DND-41 (cell line): ENCODE measurements at regions not wholly inside any gene's neighbourhood (a gene's known extent, or its start where the extent isn't known, plus 50 kb on each side); places are given as distances from the start of the nearest gene placed in this dataset.

Source experiments
- EZH2 ChIP-seq: IDR thresholded peaks from 3 replicates; pipeline ENCODE4 v1.6.1; 2012; ENCODE audit warnings: borderline replicate concordance, low read depth, mild to moderate bottlenecking, moderate library complexity, low read length, inconsistent platforms; ENCODE audit not compliant: severe bottlenecking
- TF ChIP-seq, protein P1 (sequence below): IDR thresholded peaks from 2 replicates; pipeline ENCODE4 v1.5.1; 2012; ENCODE audit warnings: borderline replicate concordance, low read length, moderate library complexity, mild to moderate bottlenecking; ENCODE audit not compliant: poor library complexity, severe bottlenecking; ENCODE audit errors: extremely low read depth

DNA sequence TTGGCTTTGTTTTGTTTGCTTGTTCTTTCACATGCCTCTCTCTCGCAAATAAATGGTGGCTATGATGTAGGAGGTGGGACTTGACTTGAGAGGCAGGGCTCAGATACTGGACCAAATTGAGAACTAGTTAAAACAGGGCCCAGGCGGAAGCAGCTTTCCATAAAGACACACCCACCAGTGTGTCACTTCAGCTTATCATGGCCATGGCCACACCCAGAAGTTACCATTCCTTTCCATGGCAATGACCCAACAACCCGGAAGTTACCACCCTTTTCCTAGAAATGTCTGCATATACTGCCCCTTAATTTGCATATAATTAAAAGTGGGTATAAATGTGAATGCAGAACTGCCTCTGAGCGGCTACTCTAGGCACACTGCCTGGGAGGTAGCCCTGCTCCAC, 62.6 kb upstream of the CNTN4 start:
- TF ChIP-seq, protein P1, sequence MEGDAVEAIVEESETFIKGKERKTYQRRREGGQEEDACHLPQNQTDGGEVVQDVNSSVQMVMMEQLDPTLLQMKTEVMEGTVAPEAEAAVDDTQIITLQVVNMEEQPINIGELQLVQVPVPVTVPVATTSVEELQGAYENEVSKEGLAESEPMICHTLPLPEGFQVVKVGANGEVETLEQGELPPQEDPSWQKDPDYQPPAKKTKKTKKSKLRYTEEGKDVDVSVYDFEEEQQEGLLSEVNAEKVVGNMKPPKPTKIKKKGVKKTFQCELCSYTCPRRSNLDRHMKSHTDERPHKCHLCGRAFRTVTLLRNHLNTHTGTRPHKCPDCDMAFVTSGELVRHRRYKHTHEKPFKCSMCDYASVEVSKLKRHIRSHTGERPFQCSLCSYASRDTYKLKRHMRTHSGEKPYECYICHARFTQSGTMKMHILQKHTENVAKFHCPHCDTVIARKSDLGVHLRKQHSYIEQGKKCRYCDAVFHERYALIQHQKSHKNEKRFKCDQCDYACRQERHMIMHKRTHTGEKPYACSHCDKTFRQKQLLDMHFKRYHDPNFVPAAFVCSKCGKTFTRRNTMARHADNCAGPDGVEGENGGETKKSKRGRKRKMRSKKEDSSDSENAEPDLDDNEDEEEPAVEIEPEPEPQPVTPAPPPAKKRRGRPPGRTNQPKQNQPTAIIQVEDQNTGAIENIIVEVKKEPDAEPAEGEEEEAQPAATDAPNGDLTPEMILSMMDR: no peak
- TF ChIP-seq EZH2: no peak
